ENCODE measurements at regions not wholly inside any gene's neighbourhood (a gene's known extent, or its start where the extent isn't known, plus 50 kb on each side); places are given as distances from the start of the nearest gene placed in this dataset.

DNA sequence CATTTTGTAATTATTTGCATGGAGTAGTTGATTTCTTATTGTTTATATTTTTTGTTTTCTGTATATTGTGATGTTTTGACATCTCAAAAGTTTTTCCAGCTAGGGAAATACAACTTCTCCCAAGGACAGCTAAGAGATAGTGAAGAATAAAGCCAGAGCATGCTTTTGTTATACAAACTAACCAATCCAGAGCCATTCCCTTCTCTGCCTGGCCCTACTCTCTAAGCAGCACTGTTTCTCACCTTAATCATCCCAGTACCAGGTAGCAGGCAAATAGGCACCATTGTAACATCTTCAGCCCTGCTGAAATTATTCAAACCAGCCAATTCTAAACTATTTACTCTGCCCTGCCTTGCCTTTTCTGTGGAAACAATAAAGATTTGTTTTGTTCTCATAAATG is 1063.4 kb upstream of the CHAC2 start:
- H3K9me3 Mint-ChIP-seq, result peaks cover 11% of the 10 kb centered on the region
- no peak overlapping the region for H3K4me3 Mint-ChIP-seq
- H3K4me1 Mint-ChIP-seq (ENCODE audit: low read depth), result no peaks in the 10 kb centered on the region
- no peaks in the 10 kb centered on the region for H3K36me3 Mint-ChIP-seq (ENCODE audit: low read depth)
- no peak for DNase-seq (ENCODE audit: low spot score)
- H3K27me3 Mint-ChIP-seq (ENCODE audit: low read depth), result no peaks in the 10 kb centered on the region
- H3K27ac Mint-ChIP-seq, result no peak overlapping the region

DNA sequence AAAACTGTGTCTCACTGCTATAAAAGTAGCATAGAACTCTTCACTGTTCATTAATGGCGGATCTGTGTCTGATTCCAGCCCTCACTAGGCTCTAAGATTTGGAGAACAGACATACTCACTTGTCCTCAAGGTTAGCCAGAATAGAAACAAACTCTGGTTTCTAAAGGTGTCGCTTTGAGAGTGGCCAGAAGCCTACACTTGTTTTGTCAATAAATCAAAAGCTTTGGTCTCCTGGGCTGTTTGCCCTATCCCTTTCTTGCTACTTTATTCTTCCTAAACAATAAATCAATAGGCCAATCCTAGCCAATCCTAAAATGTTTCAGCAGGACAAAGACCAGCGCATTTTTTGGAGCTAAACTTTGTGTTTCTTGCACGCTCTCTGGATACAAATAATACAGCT is 1064.6 kb upstream of the CHAC2 start:
- no peak overlapping the region for H3K4me3 Mint-ChIP-seq
- H3K27ac Mint-ChIP-seq, result no peak overlapping the region
- no peaks in the 10 kb centered on the region for H3K4me1 Mint-ChIP-seq (ENCODE audit: low read depth)
- no peaks in the 10 kb centered on the region for H3K27me3 Mint-ChIP-seq (ENCODE audit: low read depth)
- no peak for DNase-seq (ENCODE audit: low spot score)
- peaks cover 15% of the 10 kb centered on the region for H3K9me3 Mint-ChIP-seq
- no peaks in the 10 kb centered on the region for H3K36me3 Mint-ChIP-seq (ENCODE audit: low read depth)

DNA sequence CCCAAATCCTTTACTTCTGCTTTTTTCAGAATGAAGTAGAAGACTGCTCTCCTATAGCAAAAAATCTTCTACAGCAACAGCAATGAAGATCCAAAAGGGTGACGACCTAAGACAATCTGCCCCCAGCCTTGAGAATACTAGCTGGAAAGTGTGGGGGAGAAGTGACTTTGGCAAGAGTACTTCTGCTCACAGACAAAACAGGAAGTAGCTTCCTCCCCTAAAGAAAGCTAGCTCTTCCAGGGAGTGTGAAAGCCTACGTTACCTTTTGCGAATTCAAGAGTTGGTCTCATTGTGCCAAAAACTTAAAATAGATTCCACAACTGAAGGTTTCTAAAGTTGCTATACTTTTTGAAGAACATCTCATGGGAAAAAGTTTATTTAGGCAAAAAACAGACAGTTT is 1069.2 kb upstream of the CHAC2 start:
- Mint-ChIP-seq H3K4me3 (no peak overlapping the region), H3K27ac (no peak overlapping the region), H3K4me1 (ENCODE audit: low read depth) (no peaks in the 10 kb centered on the region), H3K9me3 (peaks cover 7% of the 10 kb centered on the region), H3K36me3 (ENCODE audit: low read depth) (no peaks in the 10 kb centered on the region), H3K27me3 (ENCODE audit: low read depth) (no peaks in the 10 kb centered on the region)
- no peak for DNase-seq (ENCODE audit: low spot score)

DNA sequence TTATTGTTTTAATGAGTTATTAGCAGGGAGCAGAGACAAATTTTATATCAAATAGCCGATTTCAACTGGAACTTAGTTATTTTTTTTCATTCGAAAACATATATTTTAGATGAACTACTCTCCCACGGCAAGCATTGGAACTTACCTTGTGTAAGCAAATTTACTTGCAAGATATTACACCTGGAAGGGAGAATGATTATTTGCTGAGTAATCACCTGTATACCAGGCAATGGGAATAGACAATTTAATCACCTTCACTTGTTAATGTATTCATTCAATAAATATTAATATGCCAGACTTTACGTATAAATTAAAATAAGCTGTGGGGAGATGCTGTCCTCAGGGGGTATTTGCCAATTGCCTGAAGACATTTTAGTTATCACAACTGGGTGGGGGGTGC is 1069.9 kb upstream of the CHAC2 start:
- peaks cover 4% of the 10 kb centered on the region for H3K9me3 Mint-ChIP-seq
- H3K4me3 Mint-ChIP-seq, result no peak overlapping the region
- no peaks in the 10 kb centered on the region for H3K4me1 Mint-ChIP-seq (ENCODE audit: low read depth)
- H3K27me3 Mint-ChIP-seq (ENCODE audit: low read depth), result no peaks in the 10 kb centered on the region
- H3K27ac Mint-ChIP-seq, result no peak overlapping the region
- DNase-seq (ENCODE audit: low spot score), result no peak
- H3K36me3 Mint-ChIP-seq (ENCODE audit: low read depth), result no peaks in the 10 kb centered on the region

DNA sequence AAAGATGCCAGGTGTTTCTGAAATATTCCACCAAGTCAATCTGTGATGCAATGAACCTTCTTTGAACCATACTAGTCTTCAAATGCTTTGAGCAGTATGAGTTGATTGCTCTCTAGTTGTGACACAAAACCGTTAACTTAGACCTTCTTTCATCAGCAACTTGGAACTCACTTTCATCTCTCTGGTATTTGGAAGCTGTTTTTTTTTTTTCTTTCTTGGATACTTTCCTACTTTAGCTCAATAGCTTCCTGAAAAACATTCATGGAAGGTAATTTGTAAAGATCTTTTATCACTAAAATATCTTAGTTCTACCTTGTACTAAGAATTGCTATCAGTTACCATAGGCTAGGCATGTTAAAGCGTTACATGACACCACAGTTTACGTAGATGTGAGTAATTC is 1071.9 kb upstream of the CHAC2 start:
- peaks cover 4% of the 10 kb centered on the region for H3K9me3 Mint-ChIP-seq
- no peak overlapping the region for H3K4me3 Mint-ChIP-seq
- H3K4me1 Mint-ChIP-seq (ENCODE audit: low read depth), result no peaks in the 10 kb centered on the region
- H3K27me3 Mint-ChIP-seq (ENCODE audit: low read depth), result no peaks in the 10 kb centered on the region
- no peak overlapping the region for H3K27ac Mint-ChIP-seq
- H3K36me3 Mint-ChIP-seq (ENCODE audit: low read depth), result no peaks in the 10 kb centered on the region
- DNase-seq (ENCODE audit: low spot score), result no peak

DNA sequence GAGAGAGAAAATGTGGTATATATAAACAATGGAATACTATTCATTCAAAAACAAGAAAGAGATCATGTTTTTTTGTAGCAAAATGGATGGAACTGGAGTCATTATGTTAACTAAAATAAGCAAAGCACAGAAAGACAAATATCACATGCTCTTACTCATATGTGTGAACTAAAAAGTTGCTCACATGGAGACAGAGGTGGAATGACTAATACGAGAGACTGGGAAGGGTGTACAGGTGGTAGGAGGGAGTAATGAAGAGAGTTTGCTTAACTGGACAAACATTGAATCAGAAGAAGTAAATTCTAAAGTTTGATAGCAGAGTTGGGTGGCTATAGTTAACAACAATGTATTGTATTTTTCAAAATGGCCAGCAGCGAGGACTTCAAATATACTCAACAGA is 1080.7 kb upstream of the CHAC2 start:
- Mint-ChIP-seq H3K27me3 (ENCODE audit: low read depth) (no peaks in the 10 kb centered on the region), H3K9me3 (peaks cover 37% of the 10 kb centered on the region), H3K36me3 (ENCODE audit: low read depth) (no peaks in the 10 kb centered on the region), H3K4me3 (no peak overlapping the region), H3K27ac (no peak overlapping the region), H3K4me1 (ENCODE audit: low read depth) (no peaks in the 10 kb centered on the region)
- no peak for DNase-seq (ENCODE audit: low spot score)

DNA sequence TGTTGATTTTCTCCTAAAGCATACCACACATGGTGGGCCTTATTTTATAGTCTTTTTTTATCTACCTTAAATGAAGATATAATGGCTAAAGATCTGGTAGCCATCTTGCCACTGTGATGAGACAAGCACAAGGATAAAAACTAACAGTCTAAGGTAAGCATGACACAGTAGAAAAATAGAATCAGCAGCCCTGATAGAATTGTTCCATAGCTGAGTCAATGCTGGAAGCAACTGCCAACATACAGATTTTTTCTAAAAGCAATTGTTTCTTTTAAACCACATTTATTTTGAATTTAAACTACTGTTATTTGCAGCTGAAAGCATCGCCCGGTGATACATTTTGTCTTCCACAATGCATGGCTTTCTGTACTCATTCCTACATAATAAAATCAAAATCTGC is 1091.5 kb upstream of the CHAC2 start:
- Mint-ChIP-seq H3K27me3 (ENCODE audit: low read depth) (no peaks in the 10 kb centered on the region), H3K9me3 (peaks cover 23% of the 10 kb centered on the region), H3K36me3 (ENCODE audit: low read depth) (no peaks in the 10 kb centered on the region), H3K4me3 (no peak overlapping the region), H3K4me1 (ENCODE audit: low read depth) (no peaks in the 10 kb centered on the region), H3K27ac (no peak overlapping the region)
- no peak for DNase-seq (ENCODE audit: low spot score)

DNA sequence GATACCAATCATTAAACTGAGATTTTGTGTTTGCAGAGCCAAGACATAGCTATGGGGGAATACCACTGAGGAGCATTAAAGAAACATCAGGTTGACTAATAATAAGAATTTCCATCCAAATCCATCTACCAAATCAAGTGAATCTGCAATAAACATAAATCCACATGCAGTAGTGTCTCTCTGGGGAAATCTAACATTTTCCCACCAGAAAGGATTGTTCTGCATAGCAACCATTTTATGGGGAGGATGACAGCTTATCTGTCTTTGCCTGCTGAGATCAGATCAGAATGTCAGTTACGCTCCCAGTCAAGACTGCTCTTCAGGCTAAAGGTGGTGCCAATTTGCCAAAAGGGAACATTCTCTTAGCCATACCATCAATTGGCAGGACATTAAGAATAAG is 1098.9 kb upstream of the CHAC2 start:
- no peaks in the 10 kb centered on the region for H3K4me1 Mint-ChIP-seq (ENCODE audit: low read depth)
- H3K36me3 Mint-ChIP-seq (ENCODE audit: low read depth), result no peaks in the 10 kb centered on the region
- H3K27ac Mint-ChIP-seq, result no peak overlapping the region
- H3K4me3 Mint-ChIP-seq, result no peak overlapping the region
- H3K27me3 Mint-ChIP-seq (ENCODE audit: low read depth), result no peaks in the 10 kb centered on the region
- DNase-seq (ENCODE audit: low spot score), result no peak
- peaks cover 24% of the 10 kb centered on the region for H3K9me3 Mint-ChIP-seq

DNA sequence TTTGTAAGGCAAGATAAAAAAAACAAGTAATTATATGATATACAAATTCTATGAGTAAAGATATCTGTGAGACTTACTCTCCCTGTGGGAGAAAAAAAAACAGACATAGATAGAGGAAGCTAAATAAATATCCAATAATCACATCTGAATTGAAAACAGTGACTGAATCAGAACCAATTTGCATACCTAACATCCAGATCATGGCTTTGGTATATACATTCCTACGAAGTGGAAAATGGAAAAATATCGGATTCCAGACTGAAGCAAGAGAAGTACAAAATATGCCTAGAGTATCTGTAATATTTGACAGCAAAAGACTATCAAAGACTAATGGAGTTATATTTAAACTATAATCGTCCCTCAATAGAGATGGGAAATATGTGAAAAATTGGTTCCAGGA is 1108.1 kb upstream of the CHAC2 start:
- Mint-ChIP-seq H3K4me1 (ENCODE audit: low read depth) (no peaks in the 10 kb centered on the region), H3K27me3 (ENCODE audit: low read depth) (no peaks in the 10 kb centered on the region), H3K4me3 (no peak overlapping the region), H3K36me3 (ENCODE audit: low read depth) (no peaks in the 10 kb centered on the region), H3K9me3 (peaks cover 8% of the 10 kb centered on the region), H3K27ac (no peak overlapping the region)
- no peak for DNase-seq (ENCODE audit: low spot score)

DNA sequence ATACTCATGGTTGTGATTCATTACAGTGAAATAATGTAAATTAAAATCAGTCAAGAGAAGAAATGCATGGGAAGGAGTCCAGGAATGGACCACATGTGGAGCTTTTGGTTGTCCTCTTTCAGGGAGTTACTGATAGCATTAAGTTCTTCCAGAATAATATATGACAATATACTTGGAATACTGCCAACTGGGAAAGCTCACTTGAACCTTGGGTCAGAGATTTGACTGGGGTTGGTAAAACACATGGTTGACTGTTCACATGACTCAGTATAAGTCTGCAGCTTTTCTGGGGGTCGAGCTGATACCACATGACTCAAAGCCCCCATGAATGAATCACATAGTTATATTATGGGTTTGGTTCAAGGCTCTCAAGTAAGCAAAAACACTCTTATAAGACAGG is 1109.0 kb upstream of the CHAC2 start:
- no peaks in the 10 kb centered on the region for H3K36me3 Mint-ChIP-seq (ENCODE audit: low read depth)
- no peaks in the 10 kb centered on the region for H3K4me1 Mint-ChIP-seq (ENCODE audit: low read depth)
- H3K27ac Mint-ChIP-seq, result no peak overlapping the region
- no peak for DNase-seq (ENCODE audit: low spot score)
- no peak overlapping the region for H3K4me3 Mint-ChIP-seq
- no peaks in the 10 kb centered on the region for H3K27me3 Mint-ChIP-seq (ENCODE audit: low read depth)
- H3K9me3 Mint-ChIP-seq, result peaks cover 16% of the 10 kb centered on the region

DNA sequence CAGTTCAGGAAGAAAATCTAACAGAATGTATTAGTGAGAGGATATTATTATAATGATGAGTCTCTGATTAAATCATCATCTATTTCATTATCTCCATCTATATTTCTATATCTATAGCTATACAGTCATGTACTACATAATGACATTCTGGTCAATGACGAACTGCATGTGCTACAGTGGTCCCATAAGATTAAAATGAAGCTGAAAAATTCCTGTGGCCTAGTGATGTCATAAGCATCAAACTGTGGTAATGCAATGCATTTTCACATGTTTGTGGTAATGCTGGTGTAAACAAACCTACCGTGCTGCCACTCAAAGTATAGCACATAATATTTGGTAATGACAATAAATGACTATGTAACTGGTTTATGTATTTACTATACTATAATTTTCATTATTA is 1127.9 kb upstream of the CHAC2 start:
- H3K4me1 Mint-ChIP-seq (ENCODE audit: low read depth), result no peaks in the 10 kb centered on the region
- H3K9me3 Mint-ChIP-seq, result peaks cover 37% of the 10 kb centered on the region
- H3K4me3 Mint-ChIP-seq, result no peak overlapping the region
- H3K27me3 Mint-ChIP-seq (ENCODE audit: low read depth), result no peaks in the 10 kb centered on the region
- no peak overlapping the region for H3K27ac Mint-ChIP-seq
- no peaks in the 10 kb centered on the region for H3K36me3 Mint-ChIP-seq (ENCODE audit: low read depth)
- DNase-seq (ENCODE audit: low spot score), result no peak

DNA sequence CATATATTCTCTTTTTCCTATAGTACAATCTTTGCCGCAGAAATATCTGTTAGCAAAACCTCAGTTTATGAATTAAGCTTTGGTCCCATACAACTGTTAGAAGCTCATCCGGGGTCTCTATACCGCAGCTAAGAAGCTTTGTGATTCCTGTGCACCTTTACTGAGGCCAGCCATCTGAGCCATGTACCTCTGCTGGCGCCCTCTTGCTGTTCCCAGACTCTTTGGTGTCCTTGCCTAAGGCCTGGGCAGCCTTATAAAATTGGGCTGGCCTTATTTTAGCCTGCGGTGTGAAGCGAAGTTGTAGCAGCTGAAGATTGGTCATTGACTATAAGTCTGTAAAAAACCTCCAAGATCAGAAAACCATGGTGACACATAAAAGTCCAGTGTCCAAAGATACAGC is 1135.1 kb upstream of the CHAC2 start:
- no peak overlapping the region for H3K27ac Mint-ChIP-seq
- peaks cover 26% of the 10 kb centered on the region for H3K9me3 Mint-ChIP-seq
- H3K4me3 Mint-ChIP-seq, result no peak overlapping the region
- no peak for DNase-seq (ENCODE audit: low spot score)
- no peaks in the 10 kb centered on the region for H3K36me3 Mint-ChIP-seq (ENCODE audit: low read depth)
- H3K4me1 Mint-ChIP-seq (ENCODE audit: low read depth), result no peaks in the 10 kb centered on the region
- no peaks in the 10 kb centered on the region for H3K27me3 Mint-ChIP-seq (ENCODE audit: low read depth)

DNA sequence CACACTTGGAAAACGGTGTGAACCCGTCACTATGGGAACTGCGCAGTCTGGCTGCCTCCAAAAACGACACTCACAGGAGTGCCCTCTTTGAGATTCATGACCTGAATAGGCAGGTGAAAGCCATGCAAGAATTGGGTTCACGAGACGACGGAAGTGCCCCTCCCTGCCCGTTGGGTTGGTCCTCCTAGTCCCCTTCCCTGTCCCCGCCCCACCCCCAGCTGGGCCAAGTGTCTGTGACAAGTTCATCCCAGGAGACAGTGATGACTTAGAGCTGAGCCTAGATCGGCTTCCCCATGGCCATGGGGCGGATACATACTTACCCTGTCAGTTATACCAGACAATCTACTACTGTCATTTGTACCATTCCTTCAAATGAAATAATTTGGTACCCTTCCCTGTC is 1137.7 kb upstream of the CHAC2 start:
- H3K27ac Mint-ChIP-seq, result no peak overlapping the region
- no peaks in the 10 kb centered on the region for H3K27me3 Mint-ChIP-seq (ENCODE audit: low read depth)
- peaks cover 15% of the 10 kb centered on the region for H3K9me3 Mint-ChIP-seq
- no peak overlapping the region for H3K4me3 Mint-ChIP-seq
- no peak for DNase-seq (ENCODE audit: low spot score)
- no peaks in the 10 kb centered on the region for H3K36me3 Mint-ChIP-seq (ENCODE audit: low read depth)
- no peaks in the 10 kb centered on the region for H3K4me1 Mint-ChIP-seq (ENCODE audit: low read depth)

DNA sequence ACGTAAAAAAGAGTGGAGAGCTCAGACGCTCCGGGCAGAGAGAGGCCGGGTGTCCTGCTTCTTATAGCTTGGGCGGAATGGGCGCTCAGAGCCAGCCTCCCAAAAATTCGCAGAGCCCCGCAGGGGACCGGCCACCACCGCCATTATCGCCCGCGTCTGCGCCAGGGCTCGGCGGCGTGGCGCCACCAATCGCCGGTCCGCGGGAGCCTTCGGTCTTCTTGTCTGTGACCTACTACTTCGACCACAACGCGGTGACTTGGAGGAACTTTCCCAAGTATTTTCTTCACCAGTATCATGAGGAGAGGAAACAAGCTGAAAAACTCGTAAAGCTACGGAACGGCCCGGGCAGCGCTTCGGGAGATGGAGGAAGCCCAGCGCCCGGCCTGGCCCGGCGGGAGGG is 1138.1 kb upstream of the CHAC2 start:
- Mint-ChIP-seq H3K9me3 (peaks cover 15% of the 10 kb centered on the region), H3K4me1 (ENCODE audit: low read depth) (no peaks in the 10 kb centered on the region), H3K27me3 (ENCODE audit: low read depth) (no peaks in the 10 kb centered on the region), H3K27ac (no peak overlapping the region), H3K36me3 (ENCODE audit: low read depth) (no peaks in the 10 kb centered on the region), H3K4me3 (no peak overlapping the region)
- DNase-seq (ENCODE audit: low spot score), result no peak

DNA sequence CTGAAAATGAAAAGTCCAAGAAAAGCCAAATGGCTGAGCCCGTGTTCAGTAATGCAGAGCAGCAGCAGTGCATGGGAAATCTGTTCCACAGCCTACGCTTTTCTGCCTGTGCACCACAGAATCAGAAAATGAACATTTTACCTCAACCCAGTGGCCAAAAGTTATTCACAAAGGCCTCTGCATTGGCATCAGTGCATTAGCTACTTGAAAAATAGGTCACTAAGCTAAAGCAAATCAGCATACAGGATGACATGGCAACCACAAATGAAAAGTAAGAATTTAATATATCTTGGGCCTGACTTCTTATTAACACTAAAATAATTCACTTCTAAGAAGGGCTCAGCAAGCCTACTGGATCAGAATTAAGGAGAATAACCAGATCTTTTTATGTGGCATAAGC is 1145.3 kb upstream of the CHAC2 start:
- H3K4me3 Mint-ChIP-seq, result no peak overlapping the region
- H3K9me3 Mint-ChIP-seq, result peaks cover 10% of the 10 kb centered on the region
- DNase-seq (ENCODE audit: low spot score), result no peak
- H3K27me3 Mint-ChIP-seq (ENCODE audit: low read depth), result no peaks in the 10 kb centered on the region
- no peak overlapping the region for H3K27ac Mint-ChIP-seq
- H3K36me3 Mint-ChIP-seq (ENCODE audit: low read depth), result no peaks in the 10 kb centered on the region
- H3K4me1 Mint-ChIP-seq (ENCODE audit: low read depth), result no peaks in the 10 kb centered on the region

DNA sequence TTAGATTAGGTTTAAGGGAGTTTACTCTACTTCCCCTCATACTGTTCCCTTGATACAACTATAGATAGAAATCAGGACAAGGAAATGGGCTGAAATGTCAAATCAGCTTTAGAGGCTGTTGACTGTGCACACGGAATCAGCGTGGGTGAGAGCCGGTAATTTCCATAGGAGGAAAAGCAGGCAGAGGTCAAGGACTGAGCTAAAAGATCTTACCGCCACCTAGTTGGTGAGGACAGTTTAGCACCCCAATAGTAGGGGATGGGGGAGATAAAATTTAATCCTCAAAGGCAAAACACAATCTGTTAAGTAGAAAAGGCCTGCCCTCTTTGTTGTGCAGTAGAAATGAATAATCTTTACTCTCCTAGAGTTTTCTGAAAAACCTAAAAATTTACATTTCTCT is 1154.5 kb upstream of the CHAC2 start:
- no peak overlapping the region for H3K4me3 Mint-ChIP-seq
- no peak overlapping the region for H3K27ac Mint-ChIP-seq
- no peaks in the 10 kb centered on the region for H3K36me3 Mint-ChIP-seq (ENCODE audit: low read depth)
- no peak for DNase-seq (ENCODE audit: low spot score)
- no peaks in the 10 kb centered on the region for H3K27me3 Mint-ChIP-seq (ENCODE audit: low read depth)
- no peaks in the 10 kb centered on the region for H3K4me1 Mint-ChIP-seq (ENCODE audit: low read depth)
- peaks cover 13% of the 10 kb centered on the region for H3K9me3 Mint-ChIP-seq
